Midbrain (tissue), 1 donor: ENCODE measurements at regions not wholly inside any gene's neighbourhood (a gene's known extent, or its start where the extent isn't known, plus 50 kb on each side); places are given as distances from the start of the nearest gene placed in this dataset.
"Not testable (repeated sequence)": the region's sequence is repeated elsewhere in the genome, so short reads cannot be mapped to it uniquely, and the experiment has no call there.

Experiments used
- DNase-seq: peaks from one replicate; lab custom pipeline; 2025; lab: John Stamatoyannopoulos, UW

- DNase-seq = no peak
These were observed 506.9 kb upstream of the ZNF804A start for GRCh38 chr2:184091456-184091855.

- DNase-seq = no peak
These were observed 484.5 kb upstream of the ZNF804A start for GRCh38 chr2:184113696-184114403.

GRCh38 chr2:184114439-184114838, 483.9 kb upstream of the ZNF804A start:
- DNase-seq = no peak

- DNase-seq = no peak
These were observed 478.1 kb upstream of the ZNF804A start for GRCh38 chr2:184119989-184120800.

GRCh38 chr2:184125867-184126266, 472.5 kb upstream of the ZNF804A start:
- no peak for DNase-seq

GRCh38 chr2:184129073-184129472, 469.3 kb upstream of the ZNF804A start:
- no peak for DNase-seq

GRCh38 chr2:184137955-184138354, 460.4 kb upstream of the ZNF804A start:
- DNase-seq = no peak

- DNase-seq = no peak
These were observed 456.5 kb upstream of the ZNF804A start for GRCh38 chr2:184141866-184142265.

- DNase-seq = no peak
These were observed 443.9 kb upstream of the ZNF804A start for GRCh38 chr2:184154438-184154837.

- no peak for DNase-seq
These were observed 442.5 kb upstream of the ZNF804A start for GRCh38 chr2:184155791-184156190.

- no peak for DNase-seq
These were observed 441.2 kb upstream of the ZNF804A start for GRCh38 chr2:184157141-184157540.

- no peak for DNase-seq
These were observed 435.9 kb upstream of the ZNF804A start for GRCh38 chr2:184162426-184162825.

- DNase-seq = not testable (repeated sequence)
These were observed 429.5 kb upstream of the ZNF804A start for GRCh38 chr2:184168823-184169222.

- no peak for DNase-seq
These were observed 429.0 kb upstream of the ZNF804A start for GRCh38 chr2:184169366-184169765.

GRCh38 chr2:184174493-184175104, 423.7 kb upstream of the ZNF804A start:
- no peak for DNase-seq

GRCh38 chr2:184178229-184178628, 420.1 kb upstream of the ZNF804A start:
- DNase-seq = no peak

- DNase-seq = no peak
These were observed 411.9 kb upstream of the ZNF804A start for GRCh38 chr2:184186436-184186835.

GRCh38 chr2:184187421-184187971, 410.8 kb upstream of the ZNF804A start:
- DNase-seq = no peak

GRCh38 chr2:184190725-184191124, 407.6 kb upstream of the ZNF804A start:
- no peak for DNase-seq

- no peak for DNase-seq
These were observed 405.7 kb upstream of the ZNF804A start for GRCh38 chr2:184192649-184193048.

GRCh38 chr2:184197413-184197812, 400.9 kb upstream of the ZNF804A start:
- no peak for DNase-seq

- DNase-seq = not testable (repeated sequence)
These were observed 399.5 kb upstream of the ZNF804A start for GRCh38 chr2:184198791-184199190.

- no peak for DNase-seq
These were observed 399.1 kb upstream of the ZNF804A start for GRCh38 chr2:184199274-184199673.
